ENCODE measurements at regions not wholly inside any gene's neighbourhood (a gene's known extent, or its start where the extent isn't known, plus 50 kb on each side); places are given as distances from the start of the nearest gene placed in this dataset.
"Not testable (repeated sequence)": the region's sequence is repeated elsewhere in the genome, so short reads cannot be mapped to it uniquely, and the experiment has no call there.

DNA sequence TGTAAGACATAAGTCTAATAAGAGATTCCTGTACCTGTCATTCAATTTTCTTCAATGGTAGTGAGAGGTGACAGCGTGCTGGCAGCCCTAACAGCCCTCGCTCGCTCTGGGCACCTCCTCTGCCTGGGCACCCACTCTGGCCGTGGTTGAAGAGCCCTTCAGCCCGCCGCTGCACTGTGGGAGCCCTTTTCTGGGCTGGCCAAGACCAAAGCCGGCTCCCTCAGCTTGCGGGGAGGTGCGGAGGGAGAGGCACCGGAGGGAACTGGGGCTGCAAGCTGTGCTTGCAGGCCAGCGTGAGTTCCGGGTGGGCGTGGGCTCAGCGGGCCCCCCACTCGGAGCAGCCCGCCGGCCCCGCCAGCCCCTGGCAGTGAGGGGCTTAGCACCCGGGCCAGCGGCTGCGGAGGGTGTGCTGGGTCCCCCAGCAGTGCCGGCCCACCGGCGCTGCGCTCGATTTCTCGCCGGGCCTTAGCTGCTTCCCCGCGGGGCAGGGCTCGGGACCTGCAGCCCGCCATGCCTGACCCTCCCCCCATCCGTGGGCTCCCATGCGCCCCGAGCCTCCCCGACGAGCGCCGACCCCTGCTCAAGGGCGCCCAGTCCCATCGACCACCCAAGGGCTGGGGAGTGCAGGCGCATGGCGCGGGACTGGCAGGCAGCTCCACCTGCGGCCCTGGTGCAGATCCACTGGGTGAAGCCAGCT lies 816.6 kb upstream of the TENM4 start:
- TF ChIP-seq, protein P1, sequence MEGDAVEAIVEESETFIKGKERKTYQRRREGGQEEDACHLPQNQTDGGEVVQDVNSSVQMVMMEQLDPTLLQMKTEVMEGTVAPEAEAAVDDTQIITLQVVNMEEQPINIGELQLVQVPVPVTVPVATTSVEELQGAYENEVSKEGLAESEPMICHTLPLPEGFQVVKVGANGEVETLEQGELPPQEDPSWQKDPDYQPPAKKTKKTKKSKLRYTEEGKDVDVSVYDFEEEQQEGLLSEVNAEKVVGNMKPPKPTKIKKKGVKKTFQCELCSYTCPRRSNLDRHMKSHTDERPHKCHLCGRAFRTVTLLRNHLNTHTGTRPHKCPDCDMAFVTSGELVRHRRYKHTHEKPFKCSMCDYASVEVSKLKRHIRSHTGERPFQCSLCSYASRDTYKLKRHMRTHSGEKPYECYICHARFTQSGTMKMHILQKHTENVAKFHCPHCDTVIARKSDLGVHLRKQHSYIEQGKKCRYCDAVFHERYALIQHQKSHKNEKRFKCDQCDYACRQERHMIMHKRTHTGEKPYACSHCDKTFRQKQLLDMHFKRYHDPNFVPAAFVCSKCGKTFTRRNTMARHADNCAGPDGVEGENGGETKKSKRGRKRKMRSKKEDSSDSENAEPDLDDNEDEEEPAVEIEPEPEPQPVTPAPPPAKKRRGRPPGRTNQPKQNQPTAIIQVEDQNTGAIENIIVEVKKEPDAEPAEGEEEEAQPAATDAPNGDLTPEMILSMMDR (IDR thresholded peaks at IDR 0.05), result not testable (repeated sequence)
- TF ChIP-seq EZH2 (IDR thresholded peaks at IDR 0.05), result not testable (repeated sequence)

All from neural progenitor cell (in vitro differentiated cells).